IPS DF 4.7 (cell line): ENCODE measurements at regions not wholly inside any gene's neighbourhood (a gene's known extent, or its start where the extent isn't known, plus 50 kb on each side); places are given as distances from the start of the nearest gene placed in this dataset.
"Not testable (repeated sequence)": the region's sequence is repeated elsewhere in the genome, so short reads cannot be mapped to it uniquely, and the experiment has no call there.

ENCODE experiments used
- DNase-seq: peaks from one replicate; pipeline ENCODE4 v3.0.0-alpha.2; 2013; ENCODE audit warnings: low spot score; ENCODE audit errors: extremely low read depth

- not testable (repeated sequence) for DNase-seq
Observed at GRCh38 chr19:40940771-40941170, 50.3 kb upstream of the CYP2B6 start.

DNA sequence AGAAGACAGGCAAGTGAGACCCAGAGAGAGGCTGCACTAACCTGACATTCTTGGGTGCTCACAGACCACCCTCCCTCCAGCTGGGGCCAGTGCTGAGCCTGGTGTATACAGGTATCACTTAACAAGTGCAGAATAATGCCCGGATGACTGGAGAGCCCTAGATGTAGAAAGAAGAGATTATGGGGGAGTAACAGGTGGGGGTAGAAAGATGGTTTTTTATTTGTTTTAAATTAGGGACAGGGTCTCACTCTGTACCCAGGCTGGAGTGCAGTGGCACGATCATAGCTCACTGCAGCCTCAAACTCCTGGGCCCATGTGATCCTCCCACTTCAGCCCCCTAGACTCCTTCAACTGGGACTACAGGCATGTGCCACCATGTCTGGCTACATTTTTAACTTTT is 53.1 kb upstream of the CYP2B6 start:
- not testable (repeated sequence) for DNase-seq

DNA sequence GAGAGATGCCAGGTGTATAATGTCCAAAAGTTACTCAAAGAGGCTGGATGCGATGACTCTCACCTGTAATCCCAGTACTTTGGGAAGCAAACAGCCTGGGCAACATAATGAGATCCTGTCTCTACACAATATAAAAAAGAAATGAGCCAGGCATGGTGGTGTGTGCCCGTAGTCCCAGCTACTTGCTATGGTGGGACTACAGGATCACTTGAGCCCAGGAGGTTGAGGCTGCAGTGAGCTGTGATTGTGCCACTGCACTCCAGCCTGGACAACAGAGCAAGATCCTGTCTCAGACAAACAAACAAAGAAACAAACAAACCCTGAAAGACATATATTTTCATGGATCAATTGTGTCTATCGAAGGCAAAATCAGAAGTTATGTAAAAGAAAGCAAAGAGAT is 54.3 kb upstream of the CYP2B6 start:
- DNase-seq: no peak

GRCh38 chr19:40933025-40933424 is 51.0 kb upstream of the CYP2A7 start:
- DNase-seq: peak; percentile 33

DNA sequence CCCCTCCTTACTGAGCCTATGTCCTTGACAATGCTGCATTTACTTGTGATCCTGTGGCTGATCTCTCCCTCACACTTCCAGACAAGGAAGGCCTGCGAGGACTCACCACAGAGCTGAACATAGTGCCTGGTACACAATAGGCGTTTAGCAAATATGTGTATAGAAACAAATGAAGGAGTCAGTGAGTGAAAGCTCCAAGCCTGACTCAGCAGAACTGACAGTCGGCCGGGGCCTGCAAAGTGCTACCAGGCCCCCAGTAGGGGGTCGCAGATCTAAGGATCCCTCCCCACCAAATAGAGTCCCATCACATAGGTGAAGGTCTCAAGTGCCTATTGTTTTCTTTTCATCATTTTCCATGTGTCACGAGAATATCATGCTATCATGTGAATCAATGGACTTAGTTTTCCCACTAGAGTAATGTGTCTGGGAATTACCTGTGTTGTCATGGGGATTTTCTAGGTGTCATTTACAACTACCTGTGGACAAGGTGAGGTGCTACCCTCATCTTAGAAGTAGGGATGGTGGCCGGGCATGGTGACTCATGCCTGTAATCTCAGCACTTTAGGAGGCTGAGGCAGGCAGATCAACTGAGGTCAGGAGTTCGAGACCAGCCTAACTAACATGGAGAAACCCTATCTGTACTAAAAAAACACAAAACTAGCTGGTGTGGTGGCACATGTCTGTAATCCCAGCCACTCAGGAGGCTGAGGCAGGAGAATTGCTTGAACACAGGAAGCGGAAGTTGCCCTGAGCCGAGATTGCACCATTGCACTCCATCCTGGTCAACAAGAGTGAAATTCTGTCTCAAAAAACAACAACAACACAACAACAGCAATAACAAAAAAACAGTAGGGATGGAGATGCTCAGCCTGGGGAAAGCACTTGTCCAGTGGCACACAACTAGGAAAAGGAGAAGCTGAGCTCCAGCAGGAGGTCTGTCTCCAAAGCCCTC is 50.3 kb upstream of the CYP2A7 start:
- DNase-seq: no peak
